ENCODE measurements at regions not wholly inside any gene's neighbourhood (a gene's known extent, or its start where the extent isn't known, plus 50 kb on each side); places are given as distances from the start of the nearest gene placed in this dataset.

DNA sequence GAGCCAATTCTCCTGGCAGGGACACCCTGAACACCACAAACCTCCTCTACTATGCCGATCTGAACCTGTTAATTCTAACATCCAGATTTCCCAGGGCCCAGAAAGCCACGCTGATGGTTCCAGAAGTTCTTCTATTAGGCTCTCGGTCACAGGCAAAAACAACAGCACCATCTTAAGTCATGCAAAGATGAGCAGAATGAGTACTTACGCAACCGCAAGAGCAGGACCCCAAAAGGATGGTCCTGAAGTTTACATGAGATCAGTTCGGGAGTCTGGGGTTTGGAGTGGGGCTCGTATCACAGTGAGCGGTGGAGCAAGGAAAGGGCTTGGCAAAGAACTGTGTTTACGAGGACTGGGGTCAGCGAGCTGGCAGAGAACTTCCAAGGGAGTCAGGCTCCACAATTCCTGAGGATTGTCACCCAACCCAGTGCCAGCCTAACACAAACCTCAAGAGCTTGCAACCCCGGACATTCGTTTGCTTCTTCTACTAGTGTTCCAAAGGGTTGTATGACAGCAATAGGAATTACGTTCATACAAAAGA lies 532.6 kb downstream of the TNS3 start:
- intact Hi-C loops (cut with DNase I), result no loop called here
- no peak for DNase-seq

DNA sequence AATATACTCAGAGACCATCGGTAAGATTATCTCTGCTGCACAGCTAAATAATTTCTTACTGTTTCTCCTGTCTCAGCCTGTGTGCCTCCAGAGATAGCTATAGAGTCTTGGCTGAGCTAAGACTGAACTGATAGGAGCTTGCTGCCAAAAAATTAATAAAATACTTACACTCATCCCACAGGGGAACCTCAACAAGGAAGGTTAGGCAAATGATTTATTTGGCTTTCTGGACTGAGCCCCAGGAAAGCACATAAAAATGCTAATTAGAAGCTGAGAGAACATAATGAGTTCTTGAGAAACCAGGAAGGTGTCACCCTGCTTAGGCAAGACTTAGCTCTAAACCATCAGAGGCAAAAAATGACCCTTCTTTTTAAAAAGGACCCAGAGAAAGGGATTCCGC lies 534.5 kb downstream of the TNS3 start:
- intact Hi-C loops (cut with DNase I), result no loop called here
- DNase-seq, result no peak

DNA sequence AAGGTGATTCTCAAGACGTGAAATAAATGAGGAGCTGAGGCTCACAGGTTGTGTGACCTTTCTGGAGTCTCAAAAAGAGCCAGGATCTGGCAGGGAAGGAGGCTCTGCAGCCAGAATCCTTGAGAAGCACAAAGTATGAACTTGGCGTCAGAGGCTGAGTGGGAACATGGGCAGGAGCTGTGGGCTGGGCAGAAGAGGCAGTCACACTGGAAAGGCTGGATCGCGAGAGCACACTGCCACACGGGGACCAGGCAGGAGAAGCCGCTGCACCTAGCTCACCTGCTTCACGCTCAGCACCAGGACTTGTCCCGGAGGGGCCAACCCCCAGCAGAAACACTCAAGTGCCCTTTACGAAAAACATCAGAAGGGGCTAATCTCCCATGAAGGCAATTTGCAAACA lies 535.0 kb downstream of the TNS3 start:
- intact Hi-C loops (cut with DNase I), result no loop called here
- DNase-seq, result no peak

DNA sequence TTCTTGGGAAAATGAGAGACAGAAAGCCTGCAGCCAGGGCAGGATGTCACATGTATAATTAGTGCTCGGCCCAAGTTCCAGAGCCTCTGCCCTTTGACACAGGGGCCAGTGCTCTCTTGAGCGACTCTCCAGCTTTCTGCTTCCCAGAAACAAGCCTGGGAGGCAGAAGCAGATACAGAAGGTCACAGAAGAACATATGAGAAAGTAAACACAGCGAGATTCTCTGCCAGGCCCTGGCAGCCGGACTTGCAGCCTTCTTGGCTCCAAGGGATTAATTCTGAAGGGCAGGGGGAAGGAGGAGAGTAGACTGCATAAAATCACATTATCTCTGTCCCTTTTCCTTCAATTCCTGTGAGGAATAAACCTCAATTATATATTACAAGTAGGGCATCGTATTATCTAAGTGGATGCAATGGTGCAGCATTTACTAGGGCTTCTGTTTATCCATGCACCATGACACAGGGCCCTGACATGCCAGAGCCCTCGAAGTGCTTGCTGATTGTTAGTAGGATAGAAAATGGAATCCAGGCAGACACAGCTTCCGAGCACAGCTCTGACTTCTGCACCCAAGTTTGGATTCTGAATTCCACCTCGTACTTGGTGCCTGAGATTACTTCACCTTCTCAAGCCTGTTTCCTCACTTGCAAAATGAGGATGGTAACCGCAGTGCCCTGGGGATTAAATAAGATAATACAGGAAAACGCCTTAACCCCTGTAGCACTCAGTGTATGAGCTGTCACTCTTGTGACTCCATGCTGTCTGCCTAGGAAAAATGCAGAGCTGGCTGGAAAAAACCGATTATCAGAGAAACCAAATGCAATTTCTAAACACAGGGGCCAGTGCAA lies 536.5 kb downstream of the TNS3 start:
- intact Hi-C loops (cut with DNase I), result no loop called here
- DNase-seq, result no peak

DNA sequence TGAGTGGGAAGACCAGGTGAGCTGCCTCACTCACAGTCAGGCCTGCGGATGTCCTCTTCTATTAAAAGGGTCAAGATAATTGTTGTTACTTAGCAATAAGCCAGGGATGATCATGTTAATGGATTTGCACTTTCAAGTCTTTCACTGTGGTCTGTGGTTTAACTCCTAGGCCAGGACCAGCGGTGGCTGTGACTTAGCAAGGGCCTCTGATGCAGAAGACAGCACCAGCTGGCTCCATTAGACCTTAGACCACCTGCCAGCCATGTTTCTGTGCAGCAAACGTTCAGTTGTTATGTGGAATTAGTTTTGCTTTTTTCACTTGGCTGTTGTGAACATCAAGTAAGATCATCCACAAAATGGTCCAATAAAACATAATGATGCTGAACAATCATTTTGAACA lies 537.3 kb downstream of the TNS3 start:
- intact Hi-C loops (cut with DNase I), result no loop called here
- DNase-seq, result no peak

DNA sequence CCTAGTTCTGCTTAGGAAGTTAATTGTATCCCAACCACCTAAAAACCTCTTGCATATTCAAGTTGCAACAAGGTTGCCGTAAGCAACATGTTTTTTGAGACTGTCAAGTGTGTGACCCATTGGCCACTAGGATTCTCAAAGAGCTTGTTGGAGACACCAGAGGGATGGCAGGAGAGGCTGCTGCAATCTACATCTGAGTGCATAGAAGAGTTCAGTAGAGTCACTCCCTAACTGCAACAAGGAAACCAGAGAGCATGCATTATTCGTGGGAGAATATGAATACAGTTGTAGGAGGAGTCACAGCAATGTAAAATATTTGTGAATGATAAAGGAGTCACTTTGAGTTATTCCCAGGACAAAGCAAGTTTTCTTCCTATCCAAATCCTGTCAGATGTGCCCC lies 538.6 kb downstream of the TNS3 start:
- DNase-seq, result no peak
- intact Hi-C loops (cut with DNase I), result no loop called here

DNA sequence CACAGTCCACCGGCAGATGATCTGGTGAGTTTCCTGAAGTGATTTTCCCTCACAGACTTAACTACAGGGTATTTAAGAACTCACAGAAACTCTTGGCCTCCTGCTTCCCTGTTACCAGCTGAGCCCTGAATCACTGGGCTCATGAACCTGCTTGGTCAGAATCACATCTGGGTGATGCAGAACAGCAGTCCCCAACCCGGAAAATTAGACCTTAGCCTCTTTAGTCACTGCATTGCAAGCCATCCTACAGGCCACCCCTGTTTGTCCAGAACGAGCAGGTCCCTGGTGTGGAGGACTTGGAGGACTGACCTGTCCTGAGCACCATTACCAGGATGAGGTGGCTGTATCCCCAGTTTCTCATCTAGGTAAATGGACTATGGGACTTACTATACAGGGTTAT lies 539.2 kb downstream of the TNS3 start:
- no peak for DNase-seq
- intact Hi-C loops (cut with DNase I), result no loop called here

DNA sequence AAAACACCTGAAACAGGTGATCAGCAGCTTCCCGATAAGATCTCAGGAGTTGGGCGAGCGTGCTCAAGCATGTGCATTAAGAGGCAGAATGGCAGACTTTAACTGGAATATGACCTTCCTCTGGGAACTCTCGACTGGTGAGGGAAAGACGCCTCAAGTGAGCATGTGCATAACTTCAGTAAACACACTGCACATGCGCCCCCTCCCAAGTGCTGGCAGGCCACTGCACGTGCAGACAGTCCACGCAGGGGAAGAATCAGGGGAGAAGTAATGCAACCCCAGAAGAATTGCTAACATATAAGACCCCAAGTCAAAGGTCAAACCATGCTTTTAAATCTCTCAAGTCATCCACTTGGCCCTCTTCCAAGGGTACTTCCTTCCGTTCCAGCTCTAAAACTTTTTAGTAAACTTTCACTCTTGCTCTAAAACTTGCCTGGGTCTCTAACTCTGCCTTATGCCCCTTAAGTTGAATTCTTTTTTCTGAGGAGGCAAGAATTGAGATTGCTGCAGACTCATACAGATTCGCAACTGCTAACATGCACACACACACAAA lies 541.0 kb downstream of the TNS3 start:
- DNase-seq, result no peak
- intact Hi-C loops (cut with DNase I), result no loop called here

DNA sequence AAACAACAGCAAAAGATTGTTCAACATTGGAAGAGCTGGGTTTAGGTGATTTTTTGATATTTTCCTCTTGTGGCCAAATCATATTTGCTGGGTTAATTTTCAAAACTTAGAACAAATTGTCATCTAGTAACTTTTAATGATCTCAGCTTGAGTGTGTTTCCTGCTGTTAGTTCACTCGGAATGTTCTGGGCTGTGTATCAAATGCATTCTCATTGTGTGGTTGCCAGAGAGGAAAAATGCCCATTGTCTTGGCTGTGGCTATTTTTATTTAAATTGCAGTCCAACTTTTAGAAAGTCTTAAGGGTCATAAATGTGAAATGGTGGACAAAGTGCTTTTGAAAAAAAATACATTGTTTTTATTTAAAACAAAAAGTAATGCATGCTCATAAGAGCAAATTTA lies 542.0 kb downstream of the TNS3 start:
- intact Hi-C loops (cut with DNase I), result no loop called here
- DNase-seq, result no peak

DNA sequence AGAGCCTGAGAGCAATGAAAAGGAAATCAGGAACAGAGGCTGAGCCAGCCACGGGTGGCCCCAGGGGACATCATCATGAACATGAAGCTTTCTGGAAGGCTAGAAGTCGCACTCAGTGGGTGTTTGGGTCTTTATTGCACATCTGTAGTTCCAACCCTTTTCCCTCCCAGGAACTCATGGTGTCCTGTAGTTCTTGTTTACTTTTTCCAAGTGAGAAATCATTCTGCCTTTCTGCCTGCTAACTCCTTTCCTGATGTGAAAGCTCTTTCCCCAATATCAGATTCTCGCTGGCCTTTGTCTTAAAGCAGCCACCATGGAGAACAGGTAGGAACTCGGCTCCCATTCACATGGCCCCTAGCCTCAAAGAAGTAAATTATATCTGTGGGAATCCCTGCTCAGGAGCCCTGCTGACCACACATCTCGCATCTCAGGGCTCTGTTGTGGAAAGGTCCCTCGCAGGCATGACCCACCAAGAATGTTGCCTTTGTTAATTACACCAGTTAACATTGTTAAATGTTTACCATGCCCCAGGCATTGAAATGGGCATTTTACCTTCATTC lies 542.7 kb downstream of the TNS3 start:
- intact Hi-C loops (cut with DNase I), result no loop called here
- no peak for DNase-seq

DNA sequence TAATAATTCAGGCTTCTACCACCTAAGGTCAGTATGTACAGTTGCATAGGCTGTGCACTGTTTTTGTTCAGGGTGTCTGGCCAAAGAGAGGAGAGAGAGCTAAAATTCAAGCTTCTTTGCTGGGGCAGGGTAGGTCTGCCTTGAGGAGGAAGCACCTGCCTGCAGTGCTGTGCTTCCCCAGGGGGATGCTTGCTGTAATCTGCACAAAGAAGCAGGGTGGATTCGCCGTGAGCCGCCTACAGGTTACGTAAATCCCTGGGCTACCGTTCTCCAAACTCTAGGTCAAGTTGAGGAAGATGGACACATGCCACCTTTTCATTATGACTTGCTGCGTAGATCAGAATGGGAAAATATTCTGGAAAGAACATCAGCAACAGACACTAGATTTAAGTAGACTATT lies 543.3 kb downstream of the TNS3 start:
- intact Hi-C loops (cut with DNase I), result no loop called here
- DNase-seq, result no peak

DNA sequence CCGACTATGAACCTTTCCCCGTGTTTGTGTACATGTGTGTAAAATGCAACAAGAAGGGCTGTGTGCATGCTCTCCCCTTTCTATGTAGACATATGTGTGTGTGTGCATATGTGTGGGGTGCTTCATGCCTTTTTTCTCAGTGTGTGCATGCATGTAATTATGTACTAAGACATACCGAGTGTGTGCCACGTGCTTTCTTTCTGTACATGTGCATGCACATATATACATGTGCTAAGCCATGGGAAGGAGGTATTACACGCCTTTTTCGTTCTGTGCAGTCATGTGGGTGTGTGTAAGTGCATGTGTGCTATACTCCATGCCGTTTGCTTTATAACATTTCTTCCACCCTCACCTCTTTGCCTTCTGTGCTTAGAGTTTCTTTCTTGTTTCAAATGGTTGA lies 544.3 kb downstream of the TNS3 start:
- intact Hi-C loops (cut with DNase I), result no loop called here
- no peak for DNase-seq

DNA sequence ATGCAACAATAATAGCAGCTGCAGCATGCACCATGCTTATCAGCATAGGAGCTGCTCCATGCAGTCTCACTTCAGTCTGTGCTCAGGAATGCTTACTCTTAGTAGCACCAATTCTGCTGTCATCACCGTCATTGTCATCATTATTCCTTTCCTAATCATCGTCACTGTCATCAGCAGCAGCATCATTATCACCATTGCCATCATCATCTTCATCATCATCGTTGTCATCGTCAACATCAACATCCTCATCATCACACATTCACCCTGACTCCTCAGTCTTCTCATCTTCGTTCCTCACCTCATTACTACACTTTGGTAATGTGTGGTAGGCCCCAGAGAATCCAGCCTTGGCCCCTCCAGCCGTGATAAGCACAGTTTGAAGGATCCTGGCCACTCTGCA lies 545.0 kb downstream of the TNS3 start:
- intact Hi-C loops (cut with DNase I), result no loop called here

DNA sequence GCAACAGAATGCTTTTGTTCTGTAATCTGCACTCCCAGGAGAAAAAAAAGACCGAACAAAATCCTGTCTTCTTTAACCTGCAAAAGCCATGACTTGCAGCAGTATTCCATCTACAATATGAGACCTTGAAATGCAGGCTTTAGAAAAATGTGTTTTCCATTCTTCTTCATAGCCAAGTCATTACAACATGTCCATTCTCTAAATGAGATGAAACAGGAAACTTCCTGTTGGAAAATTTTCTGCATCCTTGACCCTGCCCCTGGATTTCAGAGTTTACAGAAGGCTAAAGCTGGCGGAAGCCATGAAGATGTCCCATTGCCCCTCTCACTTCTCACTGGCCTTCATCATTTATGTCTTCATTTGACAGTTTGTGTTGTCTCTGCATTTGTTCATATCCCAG lies 546.4 kb downstream of the TNS3 start:
- intact Hi-C loops (cut with DNase I), result no loop called here

More for the DNA sequence above, 545.0 kb downstream of the TNS3 start:
- no peak for DNase-seq

DNA sequence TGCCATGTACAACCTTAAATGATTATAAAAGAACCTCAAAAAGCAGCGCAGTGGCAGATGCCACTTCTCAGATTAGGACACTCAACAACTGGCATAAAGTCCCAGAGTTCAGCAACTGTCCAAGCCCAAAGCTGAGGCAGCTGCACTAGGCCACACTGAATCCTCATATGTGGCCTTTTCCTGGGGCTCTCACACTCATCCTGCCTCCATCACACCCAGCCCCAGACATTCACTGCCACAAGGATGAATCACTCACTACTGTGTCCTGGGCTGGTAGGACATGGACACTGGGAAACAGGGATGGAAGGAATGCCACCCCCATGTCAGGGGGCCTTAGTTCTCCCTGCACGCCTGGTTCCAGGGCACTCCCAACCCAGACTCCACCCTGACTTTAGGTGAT lies 547.7 kb downstream of the TNS3 start:
- DNase-seq, result no peak
- intact Hi-C loops (cut with DNase I), result no loop called here

More for the DNA sequence above, 546.4 kb downstream of the TNS3 start:
- no peak for DNase-seq

DNA sequence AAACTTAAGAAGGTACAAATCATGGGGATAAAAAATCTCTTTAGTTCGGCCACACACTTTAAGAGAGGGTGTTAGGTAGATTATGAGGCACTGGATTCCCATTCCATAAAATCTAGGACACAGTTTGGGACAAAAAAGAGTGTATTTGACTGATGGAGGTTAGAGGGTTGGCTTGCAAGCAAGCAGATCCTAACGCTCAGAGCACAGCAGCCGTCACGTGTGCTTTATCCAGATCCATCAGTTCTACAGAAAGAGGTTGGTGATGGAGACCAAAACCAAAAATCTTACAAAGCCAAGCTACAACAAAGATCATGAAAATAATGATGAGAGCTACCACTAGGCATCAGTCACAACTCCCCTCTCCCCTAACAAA lies 549.4 kb downstream of the TNS3 start:
- intact Hi-C loops (cut with DNase I), result no loop called here
- no peak for DNase-seq

DNA sequence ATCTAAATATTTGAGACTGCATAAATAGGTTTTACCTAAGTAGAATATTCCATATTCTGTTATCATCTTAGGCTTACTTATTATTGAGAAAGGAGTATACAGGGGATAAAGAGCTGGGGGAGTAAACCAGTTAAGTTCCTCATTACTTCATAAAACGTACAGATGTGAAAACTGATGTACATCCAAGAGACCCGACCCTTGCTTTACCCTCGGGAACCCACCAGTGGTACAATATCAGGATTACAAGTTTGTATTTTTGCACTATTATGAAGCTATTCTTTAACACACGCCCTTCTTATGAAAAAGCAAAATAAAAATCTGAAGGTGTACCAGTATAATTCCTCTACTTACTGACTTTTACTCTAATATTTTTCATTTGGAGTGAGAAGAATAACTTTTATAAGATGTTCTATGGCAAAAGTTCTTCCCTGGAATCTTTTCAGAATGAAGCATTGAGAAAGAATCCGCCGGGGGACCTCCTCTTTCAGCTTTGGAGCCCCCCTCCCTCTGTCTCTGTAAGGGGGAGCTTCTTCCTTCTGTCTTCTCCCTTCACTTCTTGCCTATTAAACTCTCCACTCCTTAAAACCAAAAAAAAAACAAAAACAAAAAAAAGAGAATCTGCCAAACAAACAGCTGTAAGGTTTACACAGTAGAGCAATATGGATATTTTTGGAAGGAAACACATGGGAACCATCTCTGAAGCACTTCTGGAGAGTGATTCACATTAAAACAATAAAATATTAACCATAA lies 550.0 kb downstream of the TNS3 start:
- intact Hi-C loops (cut with DNase I), result no loop called here
- no peak for DNase-seq

DNA sequence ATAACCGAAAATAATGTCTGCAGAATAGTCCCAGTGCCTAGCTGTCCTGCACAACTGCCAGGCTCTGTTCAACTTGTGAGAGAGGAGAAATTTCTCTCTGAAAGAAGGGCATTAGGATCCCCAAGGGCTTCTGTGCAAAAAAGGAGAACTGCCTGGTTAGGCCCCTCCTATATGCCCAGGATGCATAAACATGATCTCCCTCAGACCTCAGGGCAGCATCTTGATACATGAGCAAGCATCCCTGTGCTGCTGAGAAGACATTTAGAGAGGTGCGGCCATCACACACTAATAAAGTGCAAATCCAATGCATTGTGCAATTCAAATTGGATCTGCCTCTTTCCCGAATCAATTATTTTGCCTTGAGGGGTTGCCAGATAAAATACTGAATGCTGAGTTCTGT lies 553.6 kb downstream of the TNS3 start:
- DNase-seq, result no peak
- intact Hi-C loops (cut with DNase I), result no loop called here

DNA sequence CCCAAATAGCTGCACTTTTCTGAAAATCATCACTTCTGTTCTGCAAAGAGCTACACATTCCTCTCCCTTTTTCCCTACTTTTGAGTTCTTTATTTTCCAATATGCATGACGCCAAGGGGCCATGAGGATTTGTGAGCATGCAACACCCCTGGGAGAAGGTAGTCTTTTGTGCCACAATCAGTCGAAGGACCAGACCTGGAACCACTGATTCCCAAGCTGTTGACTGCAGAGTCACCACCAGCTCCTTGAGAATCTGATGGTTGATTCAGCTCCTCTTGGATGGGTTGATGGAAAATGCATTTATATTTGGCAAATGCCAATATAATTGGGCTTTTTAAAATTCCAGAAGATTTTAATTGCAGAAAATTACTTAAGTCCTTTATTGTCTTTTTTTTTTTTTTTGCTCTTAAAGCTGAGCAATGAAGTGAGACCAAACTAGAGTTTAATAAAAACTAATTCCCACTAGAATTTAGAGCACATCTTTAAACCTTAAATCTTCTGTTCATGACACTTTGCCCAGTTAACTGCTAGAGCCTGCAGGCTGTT lies 554.1 kb downstream of the TNS3 start:
- DNase-seq, result no peak
- intact Hi-C loops (cut with DNase I), result no loop called here

DNA sequence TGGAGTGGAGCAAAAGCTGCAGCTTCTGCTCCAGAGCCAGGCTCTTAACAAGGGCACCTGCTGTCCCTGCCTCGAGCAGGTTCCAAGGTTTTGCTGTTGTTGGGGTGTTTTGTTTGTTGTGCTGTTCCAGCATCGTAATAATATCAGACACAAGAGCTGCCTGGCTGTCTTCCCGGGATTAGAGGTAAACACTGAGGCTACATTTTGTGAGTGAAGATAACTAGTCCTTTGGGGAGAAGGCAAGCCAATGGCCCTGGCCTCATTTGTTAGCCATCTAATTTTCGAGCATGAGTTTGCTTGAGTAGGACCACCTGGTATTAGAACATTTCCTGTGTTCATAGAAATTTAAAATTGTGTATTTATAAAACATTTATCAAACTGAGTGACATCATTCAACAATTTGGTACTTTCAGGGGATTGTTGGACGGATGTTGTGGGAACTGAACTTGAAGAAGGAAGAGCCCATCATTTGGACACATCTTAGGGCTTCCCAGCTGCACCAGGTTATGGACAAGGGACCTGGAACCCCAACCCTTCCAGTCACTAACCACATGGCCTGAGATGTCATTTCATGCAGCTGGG lies 555.0 kb downstream of the TNS3 start:
- DNase-seq, result no peak
- intact Hi-C loops (cut with DNase I), result no loop called here

DNA sequence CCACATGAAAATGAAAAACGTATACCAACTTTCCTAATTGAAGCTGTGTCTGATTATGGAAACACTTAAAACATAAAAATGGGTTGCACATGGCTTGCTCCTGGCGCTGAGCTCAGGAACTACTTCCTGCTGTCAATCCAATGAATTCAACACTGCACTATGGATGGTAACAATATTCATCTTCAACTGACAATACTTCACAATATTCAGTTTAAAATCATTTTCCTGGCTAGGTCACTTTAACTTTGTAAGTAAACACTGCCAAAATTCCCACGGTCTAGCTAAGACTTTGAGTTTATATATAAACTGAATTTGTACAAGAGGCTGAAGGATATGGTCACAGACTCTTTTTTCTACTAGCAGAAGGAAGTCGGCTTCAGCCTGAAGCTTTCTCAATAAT lies 556.9 kb downstream of the TNS3 start:
- no peak for DNase-seq
- intact Hi-C loops (cut with DNase I), result no loop called here
